IMR-90 (cell line): ENCODE measurements at regions not wholly inside any gene's neighbourhood (a gene's known extent, or its start where the extent isn't known, plus 50 kb on each side); places are given as distances from the start of the nearest gene placed in this dataset.

ENCODE experiments used
- BHLHE40 ChIP-seq: fragments of 150-350 bp; IDR thresholded peaks from 2 replicates; pipeline ENCODE4 v1.6.1; 2016; ENCODE audit warnings: mild to moderate bottlenecking, low read depth, low read length
- MAZ ChIP-seq: IDR thresholded peaks from 2 replicates; pipeline ENCODE4 v1.6.1; 2012; ENCODE audit warnings: low read depth, mild to moderate bottlenecking, low read length, improper control_type of control experiment, moderate library complexity, borderline replicate concordance
- MXI1 ChIP-seq: IDR thresholded peaks from 2 replicates; pipeline ENCODE4 v1.6.1; 2012; ENCODE audit warnings: low read depth, mild to moderate bottlenecking, low read length, moderate library complexity, borderline replicate concordance
- RAD21 ChIP-seq: IDR thresholded peaks from 2 replicates; pipeline ENCODE4 v1.6.1; 2012; ENCODE audit warnings: low read length, improper control_type of control experiment
- TF ChIP-seq, protein P1 (sequence below): conservative IDR thresholded peaks from 2 replicates; pipeline ENCODE4 v1.5.1; 2012; ENCODE audit warnings: mild to moderate bottlenecking, low read depth, low read length, improper control_type of control experiment

DNA sequence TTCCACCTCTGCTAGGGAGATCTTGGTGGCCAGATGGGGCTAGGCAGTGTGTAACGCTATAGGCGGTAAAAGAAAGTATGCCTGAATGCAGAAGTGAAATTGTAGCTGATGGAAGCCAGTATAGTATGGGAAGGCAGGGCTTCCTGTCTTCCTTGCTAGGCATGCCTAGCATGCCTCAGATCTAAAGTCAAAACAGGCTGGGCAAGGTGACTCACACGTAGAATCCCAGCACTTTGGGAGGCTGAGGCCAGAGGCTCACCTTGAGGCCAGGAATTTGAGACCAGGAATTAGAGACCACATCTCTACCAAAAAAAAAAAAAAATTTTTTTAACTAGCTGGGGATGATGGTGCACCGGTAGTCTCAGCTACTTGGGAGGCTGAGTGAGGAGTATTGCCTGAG is 281.7 kb upstream of the MTNR1B start:
- TF ChIP-seq, protein P1, sequence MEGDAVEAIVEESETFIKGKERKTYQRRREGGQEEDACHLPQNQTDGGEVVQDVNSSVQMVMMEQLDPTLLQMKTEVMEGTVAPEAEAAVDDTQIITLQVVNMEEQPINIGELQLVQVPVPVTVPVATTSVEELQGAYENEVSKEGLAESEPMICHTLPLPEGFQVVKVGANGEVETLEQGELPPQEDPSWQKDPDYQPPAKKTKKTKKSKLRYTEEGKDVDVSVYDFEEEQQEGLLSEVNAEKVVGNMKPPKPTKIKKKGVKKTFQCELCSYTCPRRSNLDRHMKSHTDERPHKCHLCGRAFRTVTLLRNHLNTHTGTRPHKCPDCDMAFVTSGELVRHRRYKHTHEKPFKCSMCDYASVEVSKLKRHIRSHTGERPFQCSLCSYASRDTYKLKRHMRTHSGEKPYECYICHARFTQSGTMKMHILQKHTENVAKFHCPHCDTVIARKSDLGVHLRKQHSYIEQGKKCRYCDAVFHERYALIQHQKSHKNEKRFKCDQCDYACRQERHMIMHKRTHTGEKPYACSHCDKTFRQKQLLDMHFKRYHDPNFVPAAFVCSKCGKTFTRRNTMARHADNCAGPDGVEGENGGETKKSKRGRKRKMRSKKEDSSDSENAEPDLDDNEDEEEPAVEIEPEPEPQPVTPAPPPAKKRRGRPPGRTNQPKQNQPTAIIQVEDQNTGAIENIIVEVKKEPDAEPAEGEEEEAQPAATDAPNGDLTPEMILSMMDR: no peak
- TF ChIP-seq MXI1 (no peak), MAZ (no peak), BHLHE40 (no peak), RAD21 (no peak)
